ENCODE measurements at regions not wholly inside any gene's neighbourhood (a gene's known extent, or its start where the extent isn't known, plus 50 kb on each side); places are given as distances from the start of the nearest gene placed in this dataset.
A peak's percentile ranks its signal among the peaks of the same experiment; 100 is the strongest.
"Not testable (repeated sequence)": the region's sequence is repeated elsewhere in the genome, so short reads cannot be mapped to it uniquely, and the experiment has no call there.

GRCh38 chr2:131833367-131834202 is 305.9 kb downstream of the CCDC74A start:
- not testable (repeated sequence) for H3K4me3 ChIP-seq, H3K4me1 ChIP-seq, H3K36me3 ChIP-seq, H3K9me3 ChIP-seq, H3K27me3 ChIP-seq, H3K27ac ChIP-seq
- DNase-seq (peak in 1 of 2 donors; percentile 70), ATAC-seq (ENCODE audit: low FRiP score in 2 of 2) (peak in 1 of 2 donors; percentile 5)
- WGBS, 2 donors: 79 to 91% methylated on average over 5 to 19 of the region's 24 CpGs

DNA sequence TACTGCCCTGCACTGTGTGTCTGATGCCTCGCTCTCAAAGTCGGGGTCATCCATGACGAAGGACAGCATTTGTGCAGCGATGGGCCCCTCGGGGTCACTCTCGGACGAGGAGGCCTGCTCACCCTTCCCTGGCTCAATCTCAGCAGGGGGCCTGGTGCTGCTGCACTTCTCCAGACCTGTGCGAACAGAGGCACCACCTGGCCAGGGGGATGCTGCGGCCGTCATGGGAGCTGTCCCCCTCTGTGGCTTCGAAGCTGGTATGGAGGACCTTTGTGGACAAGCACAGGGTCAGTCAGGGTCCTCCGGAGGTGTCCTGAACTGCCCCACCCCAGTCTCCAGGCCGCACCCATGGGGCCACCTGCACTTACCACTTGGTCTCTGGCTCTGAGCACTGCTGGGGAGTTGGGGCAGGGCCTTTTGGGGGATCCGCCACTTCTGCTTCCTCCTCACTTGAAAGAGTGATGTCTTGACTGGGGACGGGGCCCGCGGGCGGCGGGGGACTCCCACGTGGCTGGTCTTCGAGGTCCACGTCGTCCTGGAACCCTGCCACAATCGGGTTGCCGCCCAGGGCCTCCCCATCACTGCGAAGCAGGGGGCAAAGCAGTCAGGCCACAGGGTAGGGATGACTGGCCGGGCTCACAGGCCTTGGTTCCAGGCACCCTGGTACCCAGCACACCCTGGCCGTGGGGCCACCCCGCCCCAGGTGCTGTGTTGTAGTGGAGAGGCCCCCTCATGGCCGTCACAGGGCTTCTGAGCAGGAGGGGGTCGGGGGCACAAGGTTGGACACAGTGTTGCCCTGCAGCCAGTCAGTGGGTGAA is 306.7 kb downstream of the CCDC74A start:
- whole genome bisulfite sequencing, 2 donors: 85 to 92% methylated on average over 2 to 28 of the region's 31 CpGs
- H3K36me3 ChIP-seq, H3K4me3 ChIP-seq, H3K27me3 ChIP-seq, H3K9me3 ChIP-seq, H3K4me1 ChIP-seq, H3K27ac ChIP-seq: not testable (repeated sequence)
- peak; percentile 10 to 21 for ATAC-seq (ENCODE audit: low FRiP score in 2 of 2)
- DNase-seq: peak in 1 of 2 donors; percentile 85

GRCh38 chr2:131835022-131835421 is 307.3 kb downstream of the CCDC74A start:
- not testable (repeated sequence) for H3K9me3 ChIP-seq; H3K4me3 ChIP-seq; H3K27ac ChIP-seq; H3K36me3 ChIP-seq; ATAC-seq (ENCODE audit: low FRiP score in 2 of 2); H3K27me3 ChIP-seq; H3K4me1 ChIP-seq
- 84 to 85% methylated on average over 4 to 9 of the region's 9 CpGs for WGBS, 2 donors
- DNase-seq: peak in 1 of 2 donors; percentile 34

DNA sequence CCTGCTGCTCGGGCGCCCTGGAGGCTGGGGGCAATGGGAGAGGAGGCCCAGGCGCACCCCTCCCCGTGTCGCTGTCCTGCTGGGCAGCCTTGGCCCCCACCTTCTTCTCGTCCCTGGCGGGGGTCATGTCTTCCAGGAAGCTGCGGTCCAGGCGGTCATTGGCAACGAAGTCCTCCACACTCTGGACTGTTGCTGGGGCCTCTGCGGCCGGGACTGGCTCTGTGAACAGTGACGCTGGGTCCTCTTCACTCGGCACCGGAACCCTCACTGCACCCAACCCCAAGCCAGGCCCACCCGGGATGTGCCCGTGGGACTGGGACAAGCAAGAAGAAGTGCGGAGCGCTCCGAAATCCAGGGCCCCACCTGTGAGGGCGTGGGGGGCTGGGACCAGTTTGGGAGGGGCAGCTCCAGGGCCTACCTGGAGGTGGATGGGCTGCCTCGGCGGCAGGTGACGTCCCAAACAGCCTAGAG is 308.0 kb downstream of the CCDC74A start:
- DNase-seq (peak in 1 of 2 donors; percentile 68), ATAC-seq (ENCODE audit: low FRiP score in 2 of 2) (no peak)
- Histone ChIP-seq H3K4me3 (no peak overlapping the region), H3K36me3 (no peaks in the 10 kb centered on the region), H3K9me3 (no peaks in the 10 kb centered on the region), H3K4me1 (no peaks in the 10 kb centered on the region), H3K27ac (no peak overlapping the region), H3K27me3 (no peaks in the 10 kb centered on the region)
- TF ChIP-seq CTCF (IDR thresholded peaks at IDR 0.05) (no peak), POLR2A (IDR thresholded peaks at IDR 0.05) (no peak), EP300 (IDR thresholded peaks at IDR 0.05) (no peak), POLR2AphosphoS5 (IDR thresholded peaks at IDR 0.05) (no peak)
- 89 to 95% methylated on average over 7 to 21 of the region's 24 CpGs for WGBS, 2 donors

DNA sequence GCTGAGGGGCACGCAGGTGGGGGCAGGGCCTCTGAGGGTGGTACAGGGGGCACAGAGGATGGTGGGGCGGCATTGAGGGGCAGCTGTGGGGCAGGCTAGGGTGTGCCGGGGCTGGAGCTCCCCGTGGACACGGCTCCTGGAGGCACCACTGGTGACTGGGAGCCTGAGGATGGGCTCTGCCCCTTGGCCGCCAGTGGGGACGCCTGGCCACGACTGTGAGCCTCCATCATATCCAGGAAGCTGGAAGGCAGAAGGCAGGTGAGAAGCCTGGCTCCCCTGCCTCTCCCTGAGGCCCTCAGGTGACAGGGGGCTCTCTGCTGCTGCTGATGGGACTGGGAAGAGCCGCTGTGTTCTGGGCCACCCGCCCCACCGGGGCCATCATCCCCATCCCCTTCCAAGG is 308.4 kb downstream of the CCDC74A start:
- not testable (repeated sequence) for DNase-seq; H3K4me3 ChIP-seq; H3K9me3 ChIP-seq; H3K27me3 ChIP-seq; H3K27ac ChIP-seq; H3K4me1 ChIP-seq; ATAC-seq (ENCODE audit: low FRiP score in 2 of 2); H3K36me3 ChIP-seq
- 82 to 91% methylated on average over 7 of the region's 11 CpGs for WGBS, 2 donors

DNA sequence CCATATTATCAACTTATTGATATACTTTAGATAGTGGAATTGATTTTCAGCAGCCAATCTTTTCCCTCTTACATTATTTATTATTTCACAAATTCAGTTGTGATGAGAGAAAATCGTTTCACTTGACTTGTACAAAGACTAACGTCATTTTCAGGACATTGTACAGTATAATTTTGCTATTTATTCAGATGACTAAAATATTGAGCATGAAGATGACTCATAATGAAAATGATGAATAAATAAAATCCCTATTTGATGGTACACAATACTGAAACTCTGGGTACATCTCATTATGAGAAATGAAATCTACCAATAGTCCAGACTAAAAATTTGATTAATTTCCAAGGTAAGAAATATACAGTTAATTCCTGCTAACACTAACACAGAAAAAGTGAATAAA is 316.4 kb downstream of the CCDC74A start:
- H3K27me3 ChIP-seq; H3K4me3 ChIP-seq; H3K36me3 ChIP-seq; H3K9me3 ChIP-seq; H3K4me1 ChIP-seq; ATAC-seq (ENCODE audit: low FRiP score in 2 of 2); H3K27ac ChIP-seq; DNase-seq: not testable (repeated sequence)
- WGBS, 2 donors: 55 to 59% methylated on average over 2 of the region's 2 CpGs

- not testable (repeated sequence) for H3K9me3 ChIP-seq; H3K27ac ChIP-seq; H3K27me3 ChIP-seq; H3K4me1 ChIP-seq; DNase-seq; H3K4me3 ChIP-seq; ATAC-seq (ENCODE audit: low FRiP score in 2 of 2); H3K36me3 ChIP-seq
- WGBS, 2 donors: 37 to 41% methylated on average over 1 of the region's 1 CpG
These were observed 305.6 kb downstream of the ANKRD30BL start for GRCh38 chr2:131856202-131856601.

- not testable (repeated sequence) for H3K9me3 ChIP-seq, H3K4me1 ChIP-seq, H3K27me3 ChIP-seq, H3K27ac ChIP-seq, H3K4me3 ChIP-seq, DNase-seq, H3K36me3 ChIP-seq
- 5 to 14% methylated on average over 3 of the region's 3 CpGs for WGBS, 2 donors
- ATAC-seq (ENCODE audit: low FRiP score in 2 of 2): peak in 1 of 2 donors; percentile 24
These were observed 303.6 kb downstream of the ANKRD30BL start for GRCh38 chr2:131858197-131858596.

Small RNA genes in the stretch of these regions (small RNA-seq; reads per million reads assigned to genes)
- gene RNU6-617P: 0 reads per million in 4 donors

All from upper lobe of left lung (tissue), 6 donors.